Dermis blood vessel endothelial cell (primary cell): ENCODE measurements at regions not wholly inside any gene's neighbourhood (a gene's known extent, or its start where the extent isn't known, plus 50 kb on each side); places are given as distances from the start of the nearest gene placed in this dataset.
"Not testable (repeated sequence)": the region's sequence is repeated elsewhere in the genome, so short reads cannot be mapped to it uniquely, and the experiment has no call there.

Source experiments
- DNase-seq: peaks from one replicate; pipeline ENCODE4 v3.0.0; 2010

DNA sequence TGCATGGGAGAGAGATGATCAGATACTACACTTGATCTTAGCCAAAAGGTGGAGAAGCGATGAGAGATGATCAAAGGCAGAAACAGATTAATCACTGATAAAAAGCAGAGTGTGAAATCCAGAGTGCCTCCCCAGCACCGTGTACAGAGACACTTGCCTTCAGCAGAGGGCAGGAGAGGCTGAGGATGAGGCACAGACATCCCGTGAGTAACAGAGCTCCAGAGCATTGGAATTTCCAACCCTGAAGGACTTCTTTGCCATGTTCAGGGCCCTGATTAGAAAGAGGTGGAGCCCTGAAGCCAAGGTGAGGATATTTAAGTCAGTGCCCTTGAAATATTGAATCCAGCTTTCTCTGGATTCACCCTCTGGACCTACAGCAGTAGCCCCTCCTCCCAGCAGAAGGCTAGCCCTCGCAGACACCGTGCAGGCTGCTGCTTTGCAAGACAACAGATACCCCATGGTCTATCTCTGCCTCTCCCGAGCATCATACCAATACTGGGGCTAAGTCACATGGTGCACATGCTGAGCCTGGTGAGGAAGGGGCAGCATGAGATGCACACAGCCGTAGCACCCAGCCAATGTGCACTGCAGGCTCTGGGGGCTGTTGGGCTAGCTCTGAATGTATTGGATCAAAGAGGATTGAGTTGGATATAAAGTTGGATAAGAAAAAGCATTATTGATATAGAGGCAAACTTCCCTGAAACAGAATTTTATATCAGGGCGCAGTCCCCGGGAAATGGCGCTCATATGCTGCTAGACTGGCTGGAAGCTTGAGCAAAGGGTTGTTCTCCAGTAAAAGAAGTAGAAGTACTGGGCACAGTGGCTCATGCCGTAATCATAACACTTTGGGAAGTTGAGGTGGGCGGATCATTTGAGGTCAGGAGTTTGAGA is 200.3 kb upstream of the B3GAT1 start:
- DNase-seq, result no peak

DNA sequence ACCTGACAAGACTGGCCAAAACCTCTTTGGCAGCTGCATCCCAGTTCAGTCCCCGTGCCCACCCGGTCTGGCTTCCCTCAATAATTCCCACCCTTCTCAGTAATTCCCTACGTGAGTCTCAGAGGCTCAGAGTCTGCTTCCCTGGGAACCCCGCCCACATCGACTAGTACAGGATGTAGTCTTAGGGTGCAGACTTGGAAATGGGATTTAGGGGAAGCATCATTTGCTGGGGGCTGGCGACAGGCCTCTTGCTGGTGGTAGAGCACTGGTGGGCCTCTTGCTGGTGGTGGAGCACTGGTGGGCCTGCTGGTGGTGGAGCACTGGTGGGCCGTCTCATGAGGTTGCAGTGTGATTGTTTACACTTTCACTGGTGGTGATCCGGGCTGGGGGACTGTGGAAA is 199.5 kb upstream of the B3GAT1 start:
- DNase-seq, result no peak

DNA sequence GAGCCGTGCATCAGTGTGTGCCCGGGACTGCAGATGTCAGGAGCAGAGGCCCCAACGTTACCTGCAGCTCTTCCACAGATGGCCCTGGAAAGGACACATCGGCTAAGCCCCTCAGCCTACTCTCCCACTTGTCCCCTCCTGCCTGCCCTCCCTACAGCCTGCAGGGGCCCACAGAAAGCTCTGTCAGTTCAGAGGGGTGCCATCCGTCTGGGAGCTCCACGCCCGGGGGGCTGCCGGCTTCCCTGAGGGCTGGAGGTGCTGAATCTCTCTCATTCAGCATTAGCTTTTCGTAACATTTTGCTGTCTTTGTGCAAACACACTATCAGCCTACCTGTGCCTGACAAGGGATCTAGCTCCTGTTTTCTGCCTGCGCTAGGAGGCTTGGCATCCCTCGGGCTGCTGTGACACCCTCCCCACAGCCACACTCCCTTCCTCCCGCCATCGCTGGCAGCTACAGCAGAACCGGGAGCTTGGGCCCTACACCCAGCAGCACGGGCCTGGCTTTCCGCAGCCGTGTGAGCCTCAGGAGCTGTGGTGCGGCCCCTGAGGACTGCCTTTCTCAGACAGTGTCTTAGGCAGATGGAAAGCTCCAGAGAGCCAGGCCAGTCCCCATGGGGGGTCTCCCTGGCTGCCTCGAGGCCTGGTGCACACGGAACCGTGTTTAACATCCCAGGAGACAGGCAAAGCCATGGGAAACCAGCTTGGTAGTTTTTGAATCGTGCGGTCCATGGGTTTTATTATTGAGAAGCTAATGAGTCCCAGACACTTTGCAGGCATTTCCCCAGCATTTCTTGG is 198.3 kb upstream of the B3GAT1 start:
- no peak for DNase-seq

GRCh38 chr11:134609361-134610115 is 197.5 kb upstream of the B3GAT1 start:
- DNase-seq, result no peak

DNA sequence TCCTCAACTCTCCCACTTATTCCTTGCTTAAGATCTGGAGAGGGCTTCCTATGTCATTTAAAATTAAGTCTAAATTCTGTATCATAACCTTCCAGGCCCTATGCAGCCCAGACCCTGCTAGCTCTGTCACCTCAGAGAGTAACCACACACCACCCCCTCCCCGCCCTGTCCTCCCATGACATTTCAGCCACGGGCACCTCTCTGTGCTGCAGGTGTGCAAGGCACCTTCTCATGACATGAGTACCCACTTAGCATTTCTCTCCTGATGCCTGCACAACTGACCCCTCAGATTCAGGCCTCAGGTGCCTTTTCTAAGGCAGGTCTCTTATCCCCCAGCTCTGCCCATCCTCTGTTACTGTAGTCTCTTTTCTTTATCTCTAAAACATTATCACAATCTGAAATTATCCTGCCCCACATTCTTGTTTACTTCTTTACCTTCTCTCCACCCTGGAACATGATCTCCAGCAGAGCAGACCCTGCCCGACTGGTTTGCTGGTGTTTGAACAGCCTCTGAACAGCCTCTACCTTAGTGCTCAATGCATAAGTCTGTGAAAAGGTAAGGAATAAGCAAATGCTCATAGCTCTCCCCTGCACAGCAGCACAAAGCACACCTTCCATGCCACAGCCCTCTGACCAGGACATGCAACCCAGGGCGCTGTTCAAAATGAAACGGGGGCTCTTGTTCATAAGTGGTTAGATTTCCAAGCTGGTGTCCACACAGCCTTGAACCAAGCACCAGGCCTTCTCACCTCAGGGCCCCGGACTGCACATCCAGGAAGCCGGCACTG is 196.1 kb upstream of the B3GAT1 start:
- no peak for DNase-seq

DNA sequence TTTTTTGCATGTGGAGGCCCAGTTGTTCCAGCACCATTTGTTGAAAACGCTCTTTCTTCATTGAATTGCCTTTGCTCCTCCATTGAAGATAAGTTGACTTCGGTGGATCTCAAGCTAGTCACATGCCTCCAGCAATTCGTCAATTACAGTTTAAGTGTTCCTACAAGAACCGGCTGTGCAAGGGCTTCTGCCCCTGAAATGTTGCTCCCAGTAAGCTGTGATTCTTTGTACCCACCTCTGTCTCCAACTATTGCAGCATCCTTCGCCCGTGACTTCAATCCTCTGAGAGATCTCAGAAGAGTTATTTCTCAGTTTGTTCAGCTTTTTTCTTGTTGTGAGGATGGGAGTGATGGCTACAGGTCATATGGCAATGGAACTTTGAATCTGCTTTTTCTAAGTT is 194.2 kb upstream of the B3GAT1 start:
- no peak for DNase-seq

GRCh38 chr11:134604886-134605285 is 192.8 kb upstream of the B3GAT1 start:
- DNase-seq, result no peak

GRCh38 chr11:134599299-134599771 is 187.3 kb upstream of the B3GAT1 start:
- no peak for DNase-seq

GRCh38 chr11:134598368-134598767 is 186.3 kb upstream of the B3GAT1 start:
- DNase-seq, result no peak

DNA sequence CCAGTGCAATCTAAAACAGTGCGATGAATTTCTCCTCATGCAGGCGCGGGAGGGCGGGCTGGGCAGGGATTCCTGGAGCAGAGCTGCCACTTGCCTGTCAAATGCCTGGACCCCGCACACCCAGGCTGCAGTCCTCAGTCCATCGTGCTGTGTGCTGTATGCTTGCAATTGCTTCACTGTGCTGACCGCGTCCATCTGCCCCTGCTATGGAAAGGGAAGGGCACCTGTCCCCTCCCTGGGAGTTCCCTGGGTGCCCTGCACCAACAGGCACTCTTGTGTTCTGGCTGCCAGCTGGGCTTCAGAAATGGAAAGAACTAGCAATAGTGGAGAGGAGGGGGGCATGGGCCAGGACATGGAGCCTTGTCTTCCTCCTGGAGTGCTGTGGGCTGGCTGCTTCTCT is 185.4 kb upstream of the B3GAT1 start:
- no peak for DNase-seq

DNA sequence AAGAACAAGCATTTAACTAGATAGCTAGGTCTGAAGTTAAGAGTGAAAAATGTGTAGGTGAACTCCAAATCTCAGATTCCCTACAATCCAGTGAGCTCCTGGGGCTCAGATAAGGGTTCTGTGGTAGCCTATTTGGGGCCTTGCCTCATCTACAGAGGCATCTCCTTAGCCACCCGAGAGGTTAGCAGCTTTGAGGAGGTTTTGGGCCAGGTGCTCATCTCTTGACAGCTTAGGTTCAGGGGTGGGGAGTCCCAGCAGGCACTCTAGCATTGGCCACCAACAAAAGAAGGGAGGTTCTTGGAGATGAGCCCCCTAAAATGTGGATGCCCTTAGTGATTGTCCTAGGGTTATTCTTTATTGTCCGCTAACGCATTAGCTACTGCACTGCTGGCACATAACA is 184.4 kb upstream of the B3GAT1 start:
- DNase-seq, result no peak

- DNase-seq, result peak; percentile 23
Measured at GRCh38 chr11:134592391-134592990, 180.4 kb upstream of the B3GAT1 start.

GRCh38 chr11:134591338-134591737 is 179.3 kb upstream of the B3GAT1 start:
- DNase-seq, result no peak

- DNase-seq, result no peak
Measured at GRCh38 chr11:134589129-134589528, 177.1 kb upstream of the B3GAT1 start.

- DNase-seq, result not testable (repeated sequence)
Measured at GRCh38 chr11:134588460-134589110, 176.5 kb upstream of the B3GAT1 start.

DNA sequence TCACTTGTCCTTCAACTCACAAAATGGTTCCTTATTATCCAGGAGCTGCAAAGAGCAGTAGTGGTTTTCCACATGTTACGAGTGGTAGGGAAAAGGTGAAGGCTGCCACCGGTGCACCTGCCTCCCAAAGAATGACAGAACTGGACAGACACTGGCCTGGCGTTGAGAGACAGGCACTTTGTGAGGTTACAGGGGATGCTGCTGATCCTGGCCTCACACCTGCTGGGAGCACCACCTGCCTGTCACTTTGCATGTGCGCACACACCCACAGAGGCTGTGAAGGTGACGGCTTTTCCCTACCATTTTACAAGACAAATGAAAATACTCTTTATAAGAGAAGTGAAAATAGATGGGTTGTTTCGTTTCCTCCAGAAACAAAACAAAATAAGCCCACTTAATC is 175.3 kb upstream of the B3GAT1 start:
- DNase-seq, result no peak

- no peak for DNase-seq
Measured at GRCh38 chr11:134586726-134587125, 174.7 kb upstream of the B3GAT1 start.

DNA sequence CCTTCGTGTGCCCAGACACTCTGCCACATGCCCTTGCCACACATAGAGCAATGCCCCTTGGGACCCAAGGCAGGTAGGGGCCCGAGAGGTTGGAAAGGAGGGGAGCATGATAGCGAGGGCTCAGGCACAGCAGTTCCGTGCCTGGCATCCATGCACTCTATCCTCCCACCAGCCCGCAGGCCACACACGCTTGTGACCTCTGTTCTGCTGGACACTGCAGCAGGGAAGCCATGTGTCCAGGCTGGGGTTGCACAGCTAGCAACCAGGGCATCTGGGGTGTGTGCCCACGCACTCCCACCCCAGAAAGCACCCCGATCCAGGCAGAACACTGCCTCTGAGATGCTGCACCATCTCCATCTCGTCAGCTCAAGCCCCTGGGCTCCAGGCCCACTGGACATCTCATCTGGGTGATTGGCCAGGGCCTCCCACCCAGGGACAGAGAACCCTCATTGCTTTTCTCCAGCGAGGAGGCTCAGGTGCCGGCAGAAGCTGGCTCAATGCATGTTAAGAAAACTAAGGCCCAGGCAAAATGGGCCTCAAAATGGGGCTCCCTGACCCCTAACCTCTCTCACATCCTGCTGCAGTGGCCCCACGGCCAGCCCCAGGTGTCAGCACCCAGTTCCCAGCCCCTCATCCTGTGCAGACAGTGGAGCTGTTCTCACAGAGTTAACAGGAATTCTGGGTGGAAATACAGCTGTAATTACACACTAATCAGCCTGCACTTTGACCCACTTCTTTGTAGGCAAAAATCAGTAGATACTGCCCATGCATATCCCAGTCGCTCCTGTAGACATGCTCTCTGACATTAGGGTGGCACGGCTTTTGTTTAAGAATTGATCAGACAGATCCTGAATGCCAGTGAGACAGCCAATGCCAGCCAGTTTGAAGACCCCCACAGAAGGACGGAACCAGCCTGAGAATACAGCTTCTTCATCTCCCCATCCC is 173.9 kb upstream of the B3GAT1 start:
- DNase-seq, result no peak

- no peak for DNase-seq
Measured at GRCh38 chr11:134584706-134585445, 172.8 kb upstream of the B3GAT1 start.
